ENCODE measurements at regions not wholly inside any gene's neighbourhood (a gene's known extent, or its start where the extent isn't known, plus 50 kb on each side); places are given as distances from the start of the nearest gene placed in this dataset.

GRCh38 chr2:217361483-217361880, 501.6 kb upstream of the TNP1 start:
- TF ChIP-seq CTCF (conservative IDR thresholded peaks at IDR 0.05 in 1 of 2, IDR thresholded peaks at IDR 0.05 in 1 of 2; ENCODE audit: extremely low read depth in 1 of 2, insufficient read depth in 1 of 2, low read depth in 1 of 2, low read length in 2 of 2) (no peak), EZH2 (IDR thresholded peaks at IDR 0.05; ENCODE audit: borderline replicate concordance, low read length) (no peak)
